HepG2 (cell line): ENCODE measurements at regions not wholly inside any gene's neighbourhood (a gene's known extent, or its start where the extent isn't known, plus 50 kb on each side); places are given as distances from the start of the nearest gene placed in this dataset.
A peak's percentile ranks its signal among the peaks of the same experiment; 100 is the strongest.
"Not testable (repeated sequence)": the region's sequence is repeated elsewhere in the genome, so short reads cannot be mapped to it uniquely, and the experiment has no call there.

Source experiments
- ATAC-seq: fragments of 200-7000 bp; cut with Tn5 transposase; 3 replicates; pipeline ENCODE4 v1.9.1; 2020; ENCODE audit warnings: mild to moderate bottlenecking, moderate library complexity
- BruUV-seq: library from RNA; stranded (reverse); fragments of 400-500 nt; replicated peaks from 2 replicates; lab custom pipeline; 2021; lab: Mats Ljungman, UMichigan
- CTCF ChIA-PET: fragments of 300-600 bp; formaldehyde crosslinking; extraction: SDS; loops from one replicate; lab custom pipeline; 2021; ENCODE audit warnings: low total read pairs, inconsistent platforms, low intra/inter-chr PET ratio; lab: Yijun Ruan, JAX
- POLR2A ChIA-PET: fragments of 350-600 bp; sonication (Branson Sonifier 250); formaldehyde crosslinking; loops from one replicate; lab custom pipeline; 2020; ENCODE audit warnings: antibody characterized with exemption, inconsistent platforms; lab: Yijun Ruan, JAX
- DNase-seq: peaks from one replicate; pipeline ENCODE4 v3.0.0-alpha.2; 2015; ENCODE audit warnings: low spot score
- FAIRE-seq: peaks from 3 replicates; lab custom pipeline; 2011; peaks lifted over from hg19 to GRCh38; lab: Jason Lieb, UNC
- H2AFZ ChIP-seq: one replicate; pipeline ENCODE4 v1.6.1; 2011; ENCODE audit warnings: low read length, inconsistent platforms
- H3K27ac ChIP-seq: fragments of 300-600 bp; 3 replicates; pipeline ENCODE4 v1.8.0; 2011; ENCODE audit warnings: mixed run types, mild to moderate bottlenecking, mixed read lengths, low read length, inconsistent platforms; ENCODE audit not compliant: insufficient read depth; ENCODE audit errors: extremely low read length
- H3K27me3 ChIP-seq, 2 experiments: fragments of 200-600 bp in 1 of 2; 2 replicates in 1 of 2; 3 replicates in 1 of 2; pipeline versions ENCODE4 v1.6.0 to v1.8.0; 2011; ENCODE audit warnings: low read length in 2 of 2, mild to moderate bottlenecking in 2 of 2, moderate library complexity in 2 of 2, inconsistent platforms in 1 of 2; ENCODE audit not compliant: insufficient read depth in 2 of 2, control insufficient read depth in 1 of 2
- H3K36me3 ChIP-seq, 2 experiments: fragments of 200-600 bp in 1 of 2; replicated peaks in 1 of 2; 2 replicates in 1 of 2; 3 replicates in 1 of 2; pipeline versions ENCODE4 v1.5.1 to v1.8.0; 2011; ENCODE audit warnings: low read length in 2 of 2, inconsistent platforms in 1 of 2; ENCODE audit not compliant: insufficient read depth in 2 of 2, control insufficient read depth in 1 of 2
- H3K4me1 ChIP-seq: 2 replicates; pipeline ENCODE4 v1.5.1; 2012; ENCODE audit warnings: low read length, inconsistent platforms; ENCODE audit not compliant: insufficient read depth
- H3K4me2 ChIP-seq: 2 replicates; pipeline ENCODE4 v1.6.0; 2011; ENCODE audit warnings: low read depth, low read length, inconsistent platforms
- H3K4me3 ChIP-seq, 3 experiments: fragments of 200-600 bp in 1 of 3; sonication (generic), shearing (Covaris generic) in 1 of 3; replicated peaks in 1 of 3; 2 replicates each; pipeline ENCODE4 v1.5.1; 2011 to 2016; ENCODE audit warnings: low read length in 3 of 3, inconsistent platforms in 2 of 3, low read depth in 2 of 3, mild to moderate bottlenecking in 2 of 3, control low read depth in 1 of 3, mixed read lengths in 1 of 3; ENCODE audit not compliant: insufficient read depth in 1 of 3
- H3K79me2 ChIP-seq: one replicate; pipeline ENCODE4 v1.6.1; 2011; ENCODE audit warnings: low read length, inconsistent platforms; ENCODE audit not compliant: insufficient read depth
- H3K9ac ChIP-seq: 2 replicates; pipeline ENCODE4 v1.6.0; 2011; ENCODE audit warnings: mild to moderate bottlenecking, low read depth, low read length, inconsistent platforms; ENCODE audit not compliant: insufficient read depth
- H3K9me3 ChIP-seq: 2 replicates; pipeline ENCODE4 v1.5.1; 2012; ENCODE audit warnings: mild to moderate bottlenecking, low read length
- H4K20me1 ChIP-seq: 2 replicates; pipeline ENCODE4 v1.6.0; 2011; ENCODE audit warnings: inconsistent platforms, mild to moderate bottlenecking, low read length, moderate library complexity; ENCODE audit not compliant: insufficient read depth
- WGBS: methylation state at CpG from one replicate; pipeline ENCODE4 v1.1.6; 2017; ENCODE audit warnings: low lambda C conversion rate; 5-methylcytosine and 5-hydroxymethylcytosine counted together
- in situ Hi-C: cut with HindIII; loops from 2 replicates; pipeline ENCODE4 v1.10.0; 2017; ENCODE audit warnings: low pct_unique_long_range_greater_than_20kb; ENCODE audit not compliant: extremely low pct_ligation_motif_present
- intact Hi-C: fragments of 100-400 bp; cut with micrococcal nuclease; formaldehyde crosslinking; loops from one replicate; pipeline ENCODE4 v1.10.0; 2022; ENCODE audit not compliant: unreplicated experiment

DNA sequence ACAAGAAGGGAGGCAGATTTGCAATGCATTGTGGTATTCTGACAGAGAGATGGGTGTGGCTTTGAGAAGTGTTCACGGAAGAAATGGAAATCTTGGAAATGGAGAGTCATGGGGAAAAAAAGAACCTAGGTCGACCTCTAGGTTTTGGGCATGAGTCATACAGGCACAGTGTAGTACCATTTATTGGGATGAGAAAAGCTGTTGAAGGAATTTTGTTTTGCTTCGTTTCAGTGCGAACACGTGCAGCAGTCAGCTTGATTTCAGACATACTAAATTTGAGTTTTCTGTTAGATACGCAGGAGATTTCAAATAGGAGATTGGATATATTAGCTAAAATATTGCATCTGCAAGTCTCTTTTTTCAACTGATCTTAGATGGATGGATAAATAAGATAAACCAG lies 119.8 kb upstream of the ZNG1F start:
- H3K4me1 ChIP-seq, intact Hi-C loops, in situ Hi-C loops, POLR2A ChIA-PET, H3K36me3 ChIP-seq, DNase-seq, H3K4me2 ChIP-seq, H3K9ac ChIP-seq, H2AFZ ChIP-seq, BruUV-seq, H3K79me2 ChIP-seq, H3K27me3 ChIP-seq, H4K20me1 ChIP-seq, CTCF ChIA-PET, H3K4me3 ChIP-seq, H3K9me3 ChIP-seq, ATAC-seq, FAIRE-seq, H3K27ac ChIP-seq: not testable (repeated sequence)
- 31% methylated on average over 6 of the region's 6 CpGs for WGBS

DNA sequence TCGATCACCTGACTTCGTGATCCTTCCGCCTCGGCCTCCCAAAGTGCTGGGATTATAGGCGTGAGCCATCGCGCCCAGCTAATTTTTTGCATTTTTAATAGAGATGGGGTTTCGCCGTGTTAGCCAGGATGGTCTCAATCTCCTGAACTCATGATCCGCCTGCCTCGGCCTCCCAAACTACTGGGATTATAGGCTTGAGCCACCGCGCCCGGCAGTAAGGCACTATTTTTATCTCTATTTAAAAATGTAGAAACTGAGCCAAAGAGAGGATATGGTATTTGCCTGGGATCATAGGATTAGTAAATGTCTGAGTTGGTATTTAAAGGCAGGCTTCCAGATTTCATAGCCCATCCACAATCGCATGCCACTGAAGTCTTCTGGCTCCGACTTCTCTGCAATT lies 96.6 kb upstream of the ZNG1F start:
- POLR2A ChIA-PET, in situ Hi-C loops, DNase-seq: not testable (repeated sequence)

DNA sequence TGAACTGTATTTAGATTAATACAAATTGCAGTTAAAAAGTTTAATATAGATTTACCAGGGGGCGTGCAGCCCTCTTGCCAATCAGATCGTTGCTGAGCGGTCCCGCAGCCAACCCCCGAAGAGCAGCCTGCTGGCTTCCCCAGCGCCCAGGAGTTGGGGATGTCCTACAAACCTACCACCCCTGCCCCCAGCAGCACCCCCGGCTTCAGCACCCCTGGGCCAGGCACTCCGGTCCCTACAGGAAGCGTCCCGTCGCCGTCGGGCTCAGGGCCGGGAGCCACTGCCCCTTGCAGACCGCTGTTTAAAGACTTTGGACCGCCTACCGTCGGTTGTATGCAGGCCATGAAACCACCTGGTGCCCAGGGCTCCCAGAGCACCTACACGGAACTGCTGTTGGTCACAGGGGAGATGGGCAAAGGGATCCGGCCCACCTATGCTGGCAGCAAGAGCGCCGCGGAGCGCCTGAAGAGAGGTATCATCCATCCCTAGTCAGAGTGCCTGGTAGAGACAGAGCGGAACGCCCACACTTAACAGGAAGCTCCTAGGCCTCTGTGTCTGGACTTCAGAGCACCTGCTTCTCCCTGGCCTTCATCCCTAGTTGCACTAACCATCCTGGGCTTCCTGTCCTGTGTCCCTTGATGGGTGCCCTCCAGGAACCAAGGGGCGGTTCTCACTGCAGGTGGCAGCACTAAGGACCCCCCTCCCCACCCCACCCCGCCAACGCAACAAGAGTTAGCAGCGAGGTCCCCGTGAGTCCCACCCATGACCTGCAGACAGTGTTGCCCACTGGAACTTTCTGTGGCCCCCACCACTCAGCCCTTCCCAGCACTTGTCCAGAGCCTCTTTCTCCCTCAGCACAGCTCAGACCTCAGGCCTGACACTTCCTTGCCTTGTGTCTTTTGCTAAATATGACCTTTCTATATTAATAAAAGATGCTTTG lies 91.5 kb upstream of the ZNG1F start:
- DNase-seq, BruUV-seq, intact Hi-C loops, H3K4me1 ChIP-seq, POLR2A ChIA-PET, H3K4me3 ChIP-seq, H3K79me2 ChIP-seq, H3K9ac ChIP-seq, CTCF ChIA-PET, H4K20me1 ChIP-seq, H3K27ac ChIP-seq, H2AFZ ChIP-seq, FAIRE-seq, H3K4me2 ChIP-seq, H3K27me3 ChIP-seq, H3K36me3 ChIP-seq, in situ Hi-C loops, H3K9me3 ChIP-seq: not testable (repeated sequence)
- peak; percentile 62 for ATAC-seq
- 89% methylated on average over 10 of the region's 31 CpGs for WGBS

More for the DNA sequence above, 96.6 kb upstream of the ZNG1F start:
- H3K9ac ChIP-seq, BruUV-seq, FAIRE-seq, H3K27me3 ChIP-seq, H3K4me3 ChIP-seq, ATAC-seq, H3K27ac ChIP-seq, H3K4me1 ChIP-seq, H2AFZ ChIP-seq, H4K20me1 ChIP-seq, CTCF ChIA-PET, H3K4me2 ChIP-seq, H3K36me3 ChIP-seq, H3K9me3 ChIP-seq, H3K79me2 ChIP-seq, intact Hi-C loops: not testable (repeated sequence)
- WGBS, result 74% methylated on average over 16 of the region's 16 CpGs

- not testable (repeated sequence) for FAIRE-seq
- 42% methylated on average over 2 of the region's 13 CpGs for WGBS
Observed at GRCh38 chr9:41279437-41279836, 90.3 kb upstream of the ZNG1F start.

More at GRCh38 chr9:41279437-41279836, 90.3 kb upstream of the ZNG1F start:
- CTCF ChIA-PET, in situ Hi-C loops, H3K36me3 ChIP-seq, intact Hi-C loops, DNase-seq, BruUV-seq, H3K9ac ChIP-seq, POLR2A ChIA-PET, H3K4me3 ChIP-seq, H3K79me2 ChIP-seq, H3K9me3 ChIP-seq, H2AFZ ChIP-seq, H4K20me1 ChIP-seq, H3K27ac ChIP-seq, H3K4me2 ChIP-seq, ATAC-seq, H3K27me3 ChIP-seq, H3K4me1 ChIP-seq: not testable (repeated sequence)
